GM19438 (cell line): ENCODE measurements at regions not wholly inside any gene's neighbourhood (a gene's known extent, or its start where the extent isn't known, plus 50 kb on each side); places are given as distances from the start of the nearest gene placed in this dataset.
"Not testable (repeated sequence)": the region's sequence is repeated elsewhere in the genome, so short reads cannot be mapped to it uniquely, and the experiment has no call there.

Source experiments
- ATAC-seq: cut with Tn5 transposase; IDR thresholded peaks from one replicate; pipeline ENCODE4 v1.9.1; 2021; ENCODE audit warnings: low read depth; ENCODE audit not compliant: unreplicated experiment

DNA sequence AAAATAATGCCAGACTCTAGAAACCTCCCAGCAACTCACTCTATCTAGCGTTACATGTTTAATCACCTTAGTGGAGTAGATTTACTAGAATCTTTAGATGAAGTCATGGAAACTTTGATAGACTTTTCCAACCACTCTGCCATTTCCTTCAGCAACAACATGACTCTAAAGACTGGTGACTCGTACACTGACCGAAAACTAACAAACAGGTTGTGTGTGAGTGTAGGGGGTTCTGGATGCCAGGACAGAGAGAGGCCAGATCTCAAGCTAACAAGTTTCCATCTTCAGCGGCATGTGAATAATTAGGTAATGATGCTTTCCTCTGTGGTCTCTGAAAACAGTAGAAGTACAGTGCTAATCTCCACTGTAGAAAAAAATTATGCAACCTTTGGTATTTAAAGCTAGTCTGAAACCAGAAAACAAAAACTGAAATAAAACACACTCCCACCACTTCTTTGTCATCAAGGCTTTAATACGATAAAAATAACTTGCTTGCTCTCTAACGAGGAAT lies 286.4 kb downstream of the PRDM5 start:
- no peak for ATAC-seq

DNA sequence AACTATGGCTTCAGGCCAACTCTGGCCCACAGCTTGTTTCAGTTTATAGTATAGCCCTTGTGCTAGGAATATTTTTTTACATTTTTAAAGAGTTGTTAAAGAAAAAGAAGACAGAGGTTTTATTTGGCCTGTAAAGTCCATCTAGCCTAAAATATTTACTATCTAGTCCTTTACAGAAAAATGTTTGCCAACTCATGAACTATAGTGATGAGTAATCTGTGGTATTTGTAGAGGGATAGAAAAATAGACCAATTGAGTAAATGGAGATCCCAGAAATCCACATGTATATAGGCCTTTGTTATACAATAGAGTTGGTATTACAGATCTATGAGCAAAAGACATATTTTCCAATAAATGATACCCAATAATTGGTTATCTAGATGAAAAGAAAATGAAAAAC lies 288.7 kb downstream of the PRDM5 start:
- no peak for ATAC-seq

DNA sequence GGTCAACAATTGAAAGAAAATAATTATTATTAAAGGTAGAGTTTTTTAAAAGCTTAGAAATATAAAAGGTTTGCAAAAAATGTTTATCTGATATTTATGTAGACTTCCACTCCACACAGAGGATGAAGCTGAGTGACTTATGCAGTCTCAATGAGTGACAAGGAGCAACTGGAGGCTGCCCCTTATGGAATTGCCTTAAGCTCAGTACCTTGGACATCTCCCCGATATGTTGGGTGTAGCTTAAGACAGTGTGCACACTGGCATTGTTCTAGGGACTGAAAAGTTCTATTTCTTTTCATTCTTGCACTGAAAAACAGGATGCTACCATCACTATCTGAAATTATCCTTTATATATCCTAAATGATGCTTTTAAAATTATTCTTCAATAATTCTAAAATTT lies 292.1 kb downstream of the PRDM5 start:
- ATAC-seq: no peak

DNA sequence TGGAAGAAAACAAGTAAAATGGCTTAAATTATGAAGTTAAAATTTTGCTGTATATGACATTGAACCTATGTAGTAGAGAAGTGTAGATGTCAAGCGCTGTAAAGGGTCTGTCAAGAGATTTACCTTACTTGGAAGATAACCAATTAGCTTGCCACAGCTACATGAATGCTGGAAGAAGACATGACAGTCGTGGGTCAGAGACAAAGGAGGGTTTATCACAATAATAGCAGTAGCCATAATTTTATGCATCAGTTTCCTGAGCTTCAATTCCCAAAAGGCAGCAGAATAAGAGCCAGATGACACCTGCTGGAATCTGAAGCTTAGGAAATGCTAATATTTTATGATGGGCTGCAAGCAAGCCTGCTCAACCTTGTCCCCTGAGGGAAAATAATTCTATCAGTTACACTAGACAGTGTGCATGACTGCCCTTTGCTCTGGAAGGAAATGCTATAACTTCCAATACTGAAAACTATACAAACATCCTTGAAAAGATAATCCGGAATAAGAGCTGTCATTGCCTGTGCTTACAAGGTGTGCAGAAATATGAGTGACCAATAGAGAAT lies 292.9 kb downstream of the PRDM5 start:
- ATAC-seq: no peak

DNA sequence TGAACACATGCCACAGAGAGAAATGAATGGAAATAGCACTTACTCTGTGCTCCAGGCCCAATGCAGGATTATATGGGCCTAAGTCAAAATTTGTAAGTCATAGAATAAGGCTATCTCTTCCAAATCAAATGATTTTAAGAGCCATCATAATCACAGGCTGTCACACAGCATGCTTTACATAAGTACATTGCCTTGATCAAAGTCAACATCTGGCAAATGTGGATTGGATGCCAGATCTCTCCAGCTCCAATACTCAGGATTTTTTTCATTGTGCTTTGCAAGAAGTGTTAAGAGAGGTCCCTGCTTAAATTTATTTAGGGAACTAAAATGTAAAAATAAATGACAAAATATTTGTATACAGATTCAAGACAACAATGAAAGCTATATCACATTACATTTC lies 299.9 kb downstream of the PRDM5 start:
- ATAC-seq: no peak

DNA sequence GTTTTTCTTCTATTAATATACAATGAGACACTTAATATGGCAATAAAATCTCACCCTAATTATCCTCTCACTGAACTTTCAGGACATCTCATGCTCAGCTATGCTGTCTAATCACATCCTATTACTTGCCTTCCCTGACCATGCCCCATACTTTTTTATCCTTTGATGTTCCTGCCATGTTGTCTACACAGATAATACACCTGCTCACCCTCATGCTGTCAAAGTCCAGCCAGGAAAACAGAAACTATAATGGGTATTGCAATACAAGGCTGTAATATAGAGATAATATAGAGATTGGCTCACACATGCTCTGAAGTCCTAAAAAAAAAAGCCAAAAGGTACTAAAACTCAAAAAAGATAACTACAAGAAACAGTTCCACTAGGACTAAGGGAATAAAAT lies 305.4 kb downstream of the PRDM5 start:
- no peak for ATAC-seq

DNA sequence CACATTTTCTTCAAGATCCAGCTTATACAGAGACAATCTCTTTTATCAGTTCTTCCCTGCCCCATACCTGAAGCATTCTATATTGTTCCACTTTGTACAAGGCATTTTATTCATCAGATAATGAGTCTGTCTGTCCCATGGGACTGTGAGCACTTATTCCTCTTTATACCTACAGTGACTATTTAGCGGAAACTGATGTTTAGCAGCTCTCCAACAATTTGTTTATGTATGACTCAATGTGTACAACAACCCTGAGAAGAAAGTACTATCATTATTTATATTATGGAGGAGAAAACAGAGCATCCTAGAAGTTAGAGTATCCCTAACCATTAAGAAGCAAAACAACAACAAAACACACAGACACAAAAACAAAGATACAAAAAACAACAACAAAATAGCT lies 306.5 kb downstream of the PRDM5 start:
- no peak for ATAC-seq

DNA sequence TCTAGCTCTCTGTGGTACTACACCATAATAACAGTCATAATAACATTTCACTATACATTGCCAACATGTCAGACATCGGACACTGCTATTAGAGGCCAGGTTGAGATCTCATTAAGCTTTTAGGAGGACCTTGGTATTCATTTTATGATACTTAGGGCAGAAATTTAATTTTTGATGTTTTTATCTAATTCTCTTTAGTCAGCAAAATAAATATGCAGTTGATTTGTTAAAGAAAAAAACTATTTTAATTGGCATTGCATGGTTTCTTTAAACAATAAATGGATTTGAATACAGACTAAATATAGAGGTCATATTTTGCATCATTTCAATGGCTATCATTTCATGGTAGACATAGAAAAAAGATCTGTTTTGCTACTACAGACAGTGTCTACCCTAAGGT lies 308.7 kb downstream of the PRDM5 start:
- ATAC-seq: no peak

DNA sequence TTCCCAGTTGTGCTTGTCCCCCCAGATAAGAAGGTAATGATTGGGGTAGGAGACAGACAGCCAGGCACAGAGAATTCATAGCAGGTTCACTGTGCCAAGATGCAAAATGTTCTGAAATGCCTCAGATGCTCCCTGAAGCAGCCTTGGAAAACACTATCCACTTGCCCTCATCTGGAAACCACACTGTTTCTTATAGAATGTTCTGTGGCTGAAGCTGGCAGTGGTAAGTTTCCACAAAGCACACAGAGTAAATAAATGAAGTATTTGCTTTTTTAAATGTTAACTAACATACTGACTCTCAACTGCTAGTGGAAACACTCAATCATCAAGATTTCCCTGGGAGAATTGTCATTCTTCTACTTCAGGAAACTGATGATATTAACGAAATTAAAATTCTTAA lies 311.4 kb downstream of the PRDM5 start:
- ATAC-seq: no peak

DNA sequence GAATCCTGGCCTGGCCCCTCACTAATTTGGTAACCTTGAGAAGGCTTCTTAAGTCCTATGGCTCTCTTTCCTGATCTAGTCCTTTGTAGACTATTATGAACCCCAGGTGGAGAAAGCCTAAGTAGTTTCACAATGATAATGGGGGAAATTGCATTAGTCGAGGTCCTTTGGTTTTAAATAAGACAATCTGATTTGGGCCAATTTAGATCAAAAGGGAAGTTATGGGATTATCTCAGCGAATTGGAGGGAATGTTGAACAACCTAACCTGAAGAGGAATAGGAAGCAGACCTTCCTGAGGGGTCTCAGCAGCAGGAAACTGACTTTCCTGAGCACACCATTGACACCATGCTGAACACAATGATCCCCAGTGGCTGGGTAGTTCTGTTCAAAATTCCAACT lies 331.5 kb downstream of the PRDM5 start:
- no peak for ATAC-seq

DNA sequence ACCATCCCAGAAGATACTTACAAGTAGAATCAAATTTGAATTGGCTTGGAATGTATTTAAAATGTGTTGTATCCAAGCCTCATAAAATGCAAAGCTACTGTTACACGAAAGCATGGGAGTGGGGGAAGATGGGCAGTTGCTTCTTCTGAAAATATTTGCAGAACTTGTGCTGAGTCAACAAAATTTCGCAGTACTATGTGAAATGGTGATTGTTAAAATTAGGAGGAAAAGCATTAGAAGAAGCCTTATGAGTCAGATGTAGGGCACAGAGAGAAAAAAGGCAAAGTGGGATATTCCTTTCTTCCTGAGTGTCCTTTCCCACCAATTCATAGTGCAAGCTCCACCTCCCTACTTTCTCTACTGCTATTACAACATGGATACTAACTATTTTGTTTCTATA lies 332.7 kb downstream of the PRDM5 start:
- no peak for ATAC-seq

DNA sequence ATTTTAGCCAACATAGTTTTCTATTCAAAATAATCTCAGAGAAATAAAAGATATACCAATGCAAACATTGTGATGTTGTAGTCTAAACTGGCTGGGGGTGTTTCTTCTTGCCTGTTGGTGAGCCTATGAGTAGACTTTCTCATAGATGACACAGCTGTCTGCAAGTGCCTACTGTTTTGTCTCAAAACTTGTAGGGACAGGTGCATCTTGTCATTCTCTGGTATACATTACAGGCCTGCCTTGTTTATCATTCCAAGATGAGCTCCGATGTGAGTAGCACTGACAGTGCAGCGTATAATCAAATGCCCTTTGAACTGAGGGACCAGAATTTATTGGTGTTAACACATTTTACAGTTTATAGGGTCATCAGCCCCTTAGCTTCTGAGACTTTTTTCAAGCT lies 353.8 kb downstream of the PRDM5 start:
- ATAC-seq: no peak

DNA sequence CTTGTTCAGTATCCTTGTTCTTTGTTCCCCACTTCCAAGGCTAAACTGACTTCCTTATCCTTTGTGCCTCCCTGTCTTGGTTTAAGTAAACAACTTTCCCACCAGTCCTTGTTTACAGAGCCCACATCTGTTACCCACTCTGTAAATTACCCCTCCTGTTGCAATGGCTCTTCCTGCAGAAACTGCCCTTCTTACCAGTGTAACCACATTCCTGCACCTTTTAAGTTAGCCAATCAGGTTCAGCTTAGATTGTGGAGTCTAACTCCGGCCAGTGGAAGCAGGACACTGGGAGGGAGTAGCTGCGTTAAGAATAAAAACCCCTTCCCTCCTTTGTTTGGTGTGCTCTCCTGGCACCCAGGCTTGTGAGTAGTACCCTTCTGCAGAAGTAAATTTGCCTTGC lies 360.9 kb downstream of the PRDM5 start:
- ATAC-seq: no peak

DNA sequence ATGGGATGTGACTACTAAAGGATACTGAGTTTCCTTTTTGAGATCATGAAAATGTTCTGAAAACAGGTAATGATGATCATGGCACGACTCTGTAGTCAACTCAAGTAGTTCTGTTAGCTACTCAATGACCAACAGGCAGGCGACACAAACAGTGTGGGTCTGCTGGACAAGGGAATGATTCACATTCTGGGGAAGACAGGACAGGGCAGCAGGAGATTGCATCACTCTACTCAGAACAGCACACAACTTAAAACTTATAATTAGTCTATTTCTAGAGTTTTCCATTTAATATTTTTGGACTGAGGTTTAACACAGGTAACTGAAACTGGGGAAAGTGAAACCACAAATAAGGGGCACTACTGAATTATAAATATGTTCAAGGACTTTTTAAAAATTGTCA lies 365.2 kb downstream of the PRDM5 start:
- ATAC-seq: no peak

DNA sequence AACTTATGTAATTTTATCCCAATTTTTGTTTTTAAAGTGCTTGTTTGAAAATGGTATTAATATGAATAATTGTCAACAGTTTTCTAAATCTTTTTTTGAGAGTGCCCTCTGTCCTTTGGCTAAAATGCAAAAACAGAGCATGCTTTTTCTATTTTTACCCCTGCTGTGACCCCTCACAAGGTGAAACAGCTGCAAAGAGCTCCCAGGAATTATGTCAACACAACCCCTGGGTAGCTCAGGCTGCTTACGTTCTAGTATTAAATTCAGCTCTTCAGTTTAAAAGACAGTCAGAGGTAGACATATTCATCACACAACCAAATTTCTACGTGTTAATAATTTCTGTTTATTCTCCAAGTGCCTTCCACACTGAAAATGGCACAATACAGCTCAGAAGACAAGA lies 367.5 kb downstream of the PRDM5 start:
- ATAC-seq: no peak

DNA sequence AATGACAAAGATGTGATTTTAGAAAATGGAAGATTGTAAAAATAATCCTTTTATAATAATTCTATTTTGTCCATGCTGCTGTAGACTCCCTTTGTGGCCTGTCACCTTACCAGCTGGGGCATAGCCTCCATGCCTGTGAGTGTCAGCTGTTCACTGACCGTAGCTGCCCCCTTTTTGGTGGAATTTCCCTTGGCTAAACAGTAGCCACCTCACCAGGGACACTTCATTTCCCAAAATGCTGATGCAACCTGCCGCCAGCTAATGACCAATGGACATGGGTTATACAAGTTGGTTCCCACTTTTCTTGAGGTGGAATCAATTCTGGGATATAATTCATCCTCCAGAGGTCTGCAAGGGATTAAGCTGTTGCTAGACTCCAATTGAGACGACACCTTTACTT lies 368.4 kb downstream of the PRDM5 start:
- no peak for ATAC-seq

DNA sequence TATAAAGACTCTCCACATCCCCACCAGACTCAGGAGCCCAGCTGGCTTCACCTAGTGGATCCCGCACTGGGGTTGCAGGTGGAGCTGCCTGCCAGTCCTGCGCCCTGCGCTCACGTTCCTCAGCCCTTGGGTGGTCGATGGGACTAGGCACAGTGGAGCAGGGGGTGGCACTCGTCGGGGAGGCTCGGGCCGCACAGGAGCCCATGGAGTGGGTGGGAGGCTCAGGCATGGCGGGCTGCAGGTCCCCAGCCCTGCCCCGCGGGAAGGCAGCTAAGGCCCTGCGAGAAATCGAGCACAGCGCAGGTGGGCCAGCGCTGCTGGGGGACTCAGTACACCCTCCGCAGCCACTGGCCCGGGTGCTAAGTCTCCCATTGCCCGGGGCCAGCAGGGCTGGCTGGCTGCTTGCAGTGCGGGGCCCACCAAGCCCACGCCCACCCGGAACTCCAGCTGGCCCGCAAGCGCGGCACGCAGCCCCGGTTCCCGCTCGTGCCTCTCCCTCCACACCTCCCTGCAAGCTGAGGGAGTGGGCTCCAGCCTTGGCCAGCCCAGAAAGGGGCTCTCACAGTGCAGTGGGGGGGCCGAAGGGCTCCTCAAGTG lies 371.8 kb downstream of the PRDM5 start:
- ATAC-seq: not testable (repeated sequence)

DNA sequence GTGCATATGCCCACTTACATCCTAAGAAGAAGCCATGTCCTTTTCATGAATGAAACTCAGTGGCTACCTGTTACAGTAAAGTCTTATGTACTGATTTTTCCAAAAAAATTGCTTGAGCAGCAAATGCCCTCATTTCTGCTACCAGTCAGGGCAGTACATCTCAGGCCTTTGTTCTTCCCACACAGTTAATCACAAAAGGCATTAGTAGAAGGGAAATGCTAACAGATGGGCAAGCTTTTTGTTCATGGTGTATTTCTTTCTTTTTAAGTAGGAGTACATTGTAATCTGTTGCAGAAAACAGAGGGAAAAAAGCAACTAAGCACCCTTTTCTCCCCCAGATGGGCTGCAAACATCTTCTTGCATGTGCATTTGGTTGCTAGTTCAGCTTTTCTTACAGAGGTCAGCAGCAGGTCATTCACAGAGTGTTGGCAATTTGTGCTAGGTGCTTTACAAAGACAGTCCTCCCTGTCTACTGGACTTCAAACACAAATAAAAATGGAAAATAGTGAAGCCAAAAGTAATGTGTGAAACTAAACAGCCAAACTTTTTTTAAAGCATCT lies 373.4 kb downstream of the PRDM5 start:
- no peak for ATAC-seq

DNA sequence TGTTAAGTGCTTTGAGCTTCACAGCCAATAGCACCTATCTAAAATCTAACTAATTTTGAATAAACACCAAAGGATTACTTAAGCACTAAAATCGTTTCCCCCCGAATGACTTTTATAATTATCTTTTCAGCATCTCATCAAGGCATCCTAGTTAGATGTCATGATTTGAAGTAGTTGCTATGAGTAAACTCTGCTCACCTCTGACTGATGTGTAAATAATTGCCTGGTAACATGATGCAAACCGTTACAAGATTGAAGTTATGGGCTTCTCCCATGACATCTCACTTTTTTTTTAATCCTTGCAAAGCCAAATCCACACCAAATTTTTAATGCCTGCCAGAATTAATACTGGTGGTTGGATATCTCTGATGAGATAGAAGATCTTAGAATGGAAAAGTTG lies 377.1 kb downstream of the PRDM5 start:
- ATAC-seq: no peak

DNA sequence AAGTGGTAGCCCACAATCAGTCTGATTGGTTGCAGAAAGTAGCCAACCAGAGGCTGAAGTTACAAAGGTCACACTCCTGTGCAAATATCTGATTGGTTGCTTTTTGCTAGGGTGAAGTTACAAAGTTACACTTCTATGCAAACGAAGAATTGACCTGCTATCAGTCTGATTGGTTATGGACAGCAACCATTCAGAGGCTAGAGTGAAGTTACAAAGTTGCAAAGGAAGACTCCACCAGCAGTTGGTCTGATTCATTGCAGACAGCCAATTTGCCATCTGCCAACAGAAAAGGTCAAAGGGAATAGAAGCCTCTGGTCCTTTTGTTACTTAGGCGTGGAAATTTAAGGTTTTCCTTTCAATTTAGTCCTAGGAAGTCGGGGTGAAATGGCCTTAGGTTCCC lies 377.7 kb downstream of the PRDM5 start:
- no peak for ATAC-seq

DNA sequence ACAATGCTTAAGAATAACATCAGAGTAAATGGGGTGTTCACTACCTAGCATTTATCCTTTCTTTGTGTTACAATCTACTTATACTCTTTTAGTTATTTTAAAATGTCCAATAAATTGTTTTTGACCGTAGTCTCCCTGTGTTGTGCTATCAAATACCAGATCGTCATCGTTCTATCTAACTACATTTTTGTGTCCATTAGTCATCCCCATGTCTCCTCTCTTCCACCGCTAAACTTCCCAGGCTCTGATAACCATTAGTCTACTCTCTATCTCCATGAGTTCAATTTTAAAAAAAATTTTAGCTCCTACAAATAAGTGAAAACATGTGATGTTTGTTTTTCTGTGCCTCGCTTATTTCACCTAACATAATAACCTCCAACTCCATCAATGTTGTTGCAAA lies 381.9 kb downstream of the PRDM5 start:
- no peak for ATAC-seq

DNA sequence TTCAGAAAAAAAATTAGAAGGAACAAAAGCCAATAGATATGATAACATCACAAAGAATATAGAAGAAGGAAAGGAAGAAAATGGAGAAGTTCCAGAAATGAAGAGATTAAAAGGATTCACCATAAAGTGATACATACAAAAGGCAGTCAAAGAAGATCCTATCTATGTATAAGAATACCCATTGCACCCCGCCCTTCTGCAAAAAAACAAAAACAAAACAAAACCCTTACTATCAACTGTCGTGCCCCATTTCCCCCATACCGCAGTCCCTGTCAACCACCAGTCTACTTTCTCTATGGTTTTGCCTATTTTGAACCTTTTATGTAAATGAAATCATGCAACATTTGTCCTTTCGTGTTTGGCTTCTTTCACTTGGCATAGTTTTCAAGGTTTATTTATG lies 385.6 kb downstream of the PRDM5 start:
- no peak for ATAC-seq

DNA sequence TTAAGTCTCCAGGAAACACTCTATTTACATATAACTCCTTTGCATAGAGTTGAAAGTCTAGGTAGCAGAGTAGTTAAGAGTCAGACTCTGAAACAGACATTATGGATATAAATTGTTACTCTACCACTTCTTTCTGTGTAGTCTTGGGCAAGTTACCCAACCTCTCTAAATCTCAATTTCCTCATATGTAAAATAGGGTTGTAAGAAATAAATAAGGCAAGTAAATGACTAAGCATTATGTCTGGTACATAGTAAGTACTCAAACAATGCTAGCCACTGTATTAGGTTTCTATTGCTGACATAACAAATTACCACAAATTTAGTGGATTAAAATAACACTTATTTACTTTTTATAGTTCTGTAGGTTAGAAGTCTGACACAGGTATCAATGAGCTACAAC lies 394.1 kb downstream of the PRDM5 start:
- no peak for ATAC-seq
